B cell (primary cell): ENCODE measurements at regions not wholly inside any gene's neighbourhood (a gene's known extent, or its start where the extent isn't known, plus 50 kb on each side); places are given as distances from the start of the nearest gene placed in this dataset.

Experiments
- ATAC-seq: fragments of 200-7000 bp; cut with Tn5 transposase; one replicate; pipeline ENCODE4 v1.10.0; 2021; ENCODE audit warnings: low read depth, mild to moderate bottlenecking, moderate number of reproducible peaks, moderate library complexity
- CTCF ChIA-PET: fragments of 350-600 bp; sonication (Branson Sonifier 250); formaldehyde crosslinking; loops from one replicate; lab custom pipeline; 2021; ENCODE audit warnings: antibody characterized with exemption, inconsistent platforms; lab: Charles Lee
- POLR2A ChIA-PET: fragments of 350-600 bp; sonication (Branson Sonifier 250); formaldehyde crosslinking; loops from one replicate; lab custom pipeline; 2021; ENCODE audit warnings: antibody characterized with exemption; lab: Charles Lee
- DNase-seq: peaks from one replicate; pipeline ENCODE4 v3.0.0; 2013
- H2AFZ ChIP-seq: 2 replicates; pipeline ENCODE4 v1.6.1; 2012; ENCODE audit warnings: mild to moderate bottlenecking, low read depth, low read length; ENCODE audit not compliant: insufficient read depth, poor library complexity, severe bottlenecking
- H3K27ac ChIP-seq, 2 donors: 1 replicate in 1 of 2; 2 replicates in 1 of 2; pipeline ENCODE4 v1.5.1; 2012 to 2013; ENCODE audit warnings: low read length in 2 of 2, mild to moderate bottlenecking in 2 of 2, moderate library complexity in 1 of 2
- H3K27me3 ChIP-seq, 4 experiments: fragments of 200-600 bp in 1 of 4; sonication (generic) in 1 of 4; replicated peaks in 1 of 4; 1 replicate in 2 of 4; 2 replicates in 2 of 4; pipeline versions ENCODE4 v1.6.1 to v1.7.0; 2013 to 2016; ENCODE audit warnings: low read length in 3 of 4, mild to moderate bottlenecking in 2 of 4, mixed read lengths in 1 of 4, moderate library complexity in 1 of 4; ENCODE audit not compliant: insufficient read depth in 4 of 4, control insufficient read depth in 3 of 4; ENCODE audit errors: control extremely low read depth in 1 of 4
- H3K36me3 ChIP-seq, 2 experiments: replicated peaks in 1 of 2; 1 replicate in 1 of 2; 2 replicates in 1 of 2; pipeline versions ENCODE4 v1.6.1 to v1.7.1; 2013; ENCODE audit warnings: low read length in 1 of 2; ENCODE audit not compliant: insufficient read depth in 2 of 2, control insufficient read depth in 1 of 2; ENCODE audit errors: control extremely low read depth in 1 of 2, extremely low read depth in 1 of 2
- H3K4me1 ChIP-seq, 2 donors: fragments of 200-600 bp in 1 of 2; sonication (generic) in 1 of 2; 1 replicate in 1 of 2; 2 replicates in 1 of 2; pipeline versions ENCODE4 v1.5.1 to v1.6.1; 2013 to 2017; ENCODE audit warnings: low read length in 2 of 2; ENCODE audit not compliant: control insufficient read depth in 2 of 2, insufficient read depth in 2 of 2
- H3K4me2 ChIP-seq: replicated peaks from 2 replicates; pipeline ENCODE3; 2012; ENCODE audit warnings: mild to moderate bottlenecking, low read depth, low read length; ENCODE audit not compliant: poor library complexity, severe bottlenecking
- H3K4me3 ChIP-seq, 5 experiments: fragments of 200-600 bp in 1 of 5; sonication (generic) in 1 of 5; 1 replicate in 3 of 5; 2 replicates in 2 of 5; pipeline versions ENCODE4 v1.5.1 to v1.7.0; 2011 to 2016; ENCODE audit warnings: low read length in 4 of 5, mild to moderate bottlenecking in 4 of 5, low read depth in 2 of 5, control low read depth in 1 of 5, moderate library complexity in 1 of 5; ENCODE audit not compliant: insufficient read depth in 1 of 5; ENCODE audit errors: control extremely low read depth in 1 of 5, extremely low read depth in 1 of 5
- H3K79me2 ChIP-seq: fragments of 200-600 bp; sonication (generic); one replicate; pipeline ENCODE4 v1.6.0; 2016; ENCODE audit warnings: low read length; ENCODE audit not compliant: control insufficient read depth, insufficient read depth
- H3K9ac ChIP-seq: fragments of 200-600 bp; sonication (generic); 2 replicates; pipeline ENCODE4 v1.6.1; 2017; ENCODE audit warnings: mild to moderate bottlenecking, low read length, moderate library complexity
- H3K9me3 ChIP-seq, 3 donors: one replicate each; pipeline versions ENCODE4 v1.6.1 to v1.7.1; 2013; ENCODE audit warnings: low read length in 2 of 3; ENCODE audit not compliant: control insufficient read depth in 2 of 3, insufficient read depth in 1 of 3; ENCODE audit errors: control extremely low read depth in 1 of 3
- H4K20me1 ChIP-seq: 2 replicates; pipeline ENCODE4 v1.6.0; 2012; ENCODE audit warnings: mild to moderate bottlenecking, low read length; ENCODE audit not compliant: insufficient read depth, control insufficient read depth, poor library complexity, severe bottlenecking
- H3K27ac Mint-ChIP-seq: one replicate; pipeline ENCODE4 v1.8.0; 2021; ENCODE audit warnings: mixed read lengths
- H3K27me3 Mint-ChIP-seq: one replicate; pipeline ENCODE4 v1.8.0; 2021; ENCODE audit warnings: mixed read lengths
- H3K4me1 Mint-ChIP-seq: one replicate; pipeline ENCODE4 v1.8.0; 2021; ENCODE audit warnings: mixed read lengths
- H3K4me3 Mint-ChIP-seq: one replicate; pipeline ENCODE4 v1.8.0; 2021; ENCODE audit warnings: mixed read lengths
- H3K9me3 Mint-ChIP-seq: one replicate; pipeline ENCODE4 v1.8.0; 2022; ENCODE audit warnings: mixed read lengths; ENCODE audit not compliant: insufficient read depth
- CTCF ChIP-seq: fragments of 200-600 bp; IDR thresholded peaks from one replicate; pipeline ENCODE4 v1.8.0; 2022; ENCODE audit warnings: antibody characterized with exemption, mild to moderate bottlenecking
- EZH2 ChIP-seq: IDR thresholded peaks from 2 replicates; pipeline ENCODE4 v1.6.1; 2012; ENCODE audit warnings: borderline replicate concordance, low read depth, mild to moderate bottlenecking, moderate library complexity, low read length; ENCODE audit not compliant: insufficient read depth, poor library complexity, severe bottlenecking
- WGBS: methylation state at CpG from one replicate; pipeline ENCODE4 v1.1.5; 2013; ENCODE audit warnings: missing lambda C conversion rate; ENCODE audit not compliant: insufficient coverage; 5-methylcytosine and 5-hydroxymethylcytosine counted together
- intact Hi-C: fragments of 100-400 bp; cut with micrococcal nuclease; formaldehyde crosslinking; loops from one replicate; pipeline ENCODE4 v1.10.0; 2022

- TF ChIP-seq CTCF: no peak
- no peak for TF ChIP-seq EZH2
- Mint-ChIP-seq H3K27ac (no peak overlapping the region), H3K9me3 (no peaks in the 10 kb centered on the region), H3K4me1 (no peaks in the 10 kb centered on the region), H3K27me3 (peaks cover 54% of the 10 kb centered on the region), H3K4me3 (no peak overlapping the region)
- Histone ChIP-seq H3K36me3 (no peaks in the 10 kb centered on the region), H2AFZ (no peak overlapping the region), H3K9me3 (peaks cover 0 to 8% (median 0%) of the 10 kb centered on the region in 3 donors), H3K27me3 (peaks cover 0 to 51% (median 10%) of the 10 kb centered on the region in 4 experiments), H3K4me3 (no peak overlapping the region), H3K27ac (no peak overlapping the region), H3K79me2 (no peaks in the 10 kb centered on the region), H4K20me1 (no peaks in the 10 kb centered on the region), H3K4me1 (no peaks in the 10 kb centered on the region), H3K9ac (no peak overlapping the region), H3K4me2 (no peak overlapping the region)
- 35% methylated on average over 13 of the region's 15 CpGs for WGBS
- no peak for DNase-seq
- ATAC-seq: no peak
- ChIA-PET POLR2A (interaction anchor here (0.7 kb wide), 1 partner anchor 56 kb away, joined by 3 read pairs; no protein-coding TSS in a partner anchor), CTCF (no interaction called here)
- intact Hi-C loops: no loop called here
Measured at GRCh38 chr20:62576815-62577489, 65.4 kb upstream of the SLCO4A1 start.

- no peak overlapping the region for H3K4me3 Mint-ChIP-seq
- no peak for TF ChIP-seq EZH2
- no peak for TF ChIP-seq CTCF
Measured at GRCh38 chr20:62577490-62577836, 64.8 kb upstream of the SLCO4A1 start.

More at GRCh38 chr20:62577490-62577836, 64.8 kb upstream of the SLCO4A1 start:
- ATAC-seq (no peak), DNase-seq (no peak)
- Histone ChIP-seq H2AFZ (no peak overlapping the region), H4K20me1 (no peaks in the 10 kb centered on the region), H3K9me3 (peaks cover 0 to 3% (median 0%) of the 10 kb centered on the region in 3 donors), H3K4me3 (no peak overlapping the region), H3K9ac (no peak overlapping the region), H3K36me3 (no peaks in the 10 kb centered on the region), H3K79me2 (no peaks in the 10 kb centered on the region), H3K4me1 (no peaks in the 10 kb centered on the region), H3K27me3 (peaks cover 0 to 52% (median 10%) of the 10 kb centered on the region in 4 experiments), H3K4me2 (no peak overlapping the region), H3K27ac (no peak overlapping the region)
- intact Hi-C loops: no loop called here
- H3K27me3 Mint-ChIP-seq: peaks cover 54% of the 10 kb centered on the region
- H3K27ac Mint-ChIP-seq: no peak overlapping the region
- CTCF ChIA-PET: interaction anchor here (1.2 kb wide), 1 partner anchor 40 kb away, joined by 3 read pairs; no protein-coding TSS in a partner anchor
- H3K9me3 Mint-ChIP-seq: no peaks in the 10 kb centered on the region
- 45% methylated on average over 14 of the region's 14 CpGs for WGBS
- POLR2A ChIA-PET: no interaction called here
- H3K4me1 Mint-ChIP-seq: no peaks in the 10 kb centered on the region
